GM18505 (cell line): ENCODE measurements at regions not wholly inside any gene's neighbourhood (a gene's known extent, or its start where the extent isn't known, plus 50 kb on each side); places are given as distances from the start of the nearest gene placed in this dataset.
"Not testable (repeated sequence)": the region's sequence is repeated elsewhere in the genome, so short reads cannot be mapped to it uniquely, and the experiment has no call there.

Experiments used
- ATAC-seq: cut with Tn5 transposase; IDR thresholded peaks from one replicate; pipeline ENCODE4 v1.9.1; 2021; ENCODE audit not compliant: unreplicated experiment
- POLR2A ChIP-seq: IDR thresholded peaks from 4 replicates; pipeline ENCODE4 v1.6.1; 2011; ENCODE audit warnings: borderline replicate concordance; ENCODE audit not compliant: insufficient read depth, insufficient read length; ENCODE audit errors: extremely low read depth

GRCh38 chr1:58201492-58202106 is 344.9 kb downstream of the OMA1 start:
- no peak for TF ChIP-seq POLR2A
- no peak for ATAC-seq

DNA sequence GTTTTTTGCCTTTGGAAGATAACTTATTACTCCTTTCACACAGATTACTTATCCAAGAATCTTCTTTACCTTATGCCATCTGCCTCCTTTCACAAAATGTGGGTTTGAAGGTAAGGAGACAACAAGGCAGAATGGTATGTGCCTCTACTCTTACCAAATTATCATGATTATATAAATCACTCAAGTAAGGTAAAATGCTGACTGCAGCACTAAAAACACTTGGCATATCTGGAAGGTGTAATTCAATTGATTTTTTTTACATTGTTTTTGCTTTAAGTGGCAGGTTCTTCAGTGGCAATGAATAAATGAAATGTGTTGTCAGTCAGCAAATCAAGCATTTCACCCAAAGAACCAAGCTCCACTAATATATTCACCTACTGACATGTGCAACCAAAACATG is 346.1 kb downstream of the OMA1 start:
- TF ChIP-seq POLR2A: no peak
- no peak for ATAC-seq

- ATAC-seq: no peak
- TF ChIP-seq POLR2A: no peak
Observed at GRCh38 chr1:58197811-58198210, 348.7 kb downstream of the OMA1 start.

DNA sequence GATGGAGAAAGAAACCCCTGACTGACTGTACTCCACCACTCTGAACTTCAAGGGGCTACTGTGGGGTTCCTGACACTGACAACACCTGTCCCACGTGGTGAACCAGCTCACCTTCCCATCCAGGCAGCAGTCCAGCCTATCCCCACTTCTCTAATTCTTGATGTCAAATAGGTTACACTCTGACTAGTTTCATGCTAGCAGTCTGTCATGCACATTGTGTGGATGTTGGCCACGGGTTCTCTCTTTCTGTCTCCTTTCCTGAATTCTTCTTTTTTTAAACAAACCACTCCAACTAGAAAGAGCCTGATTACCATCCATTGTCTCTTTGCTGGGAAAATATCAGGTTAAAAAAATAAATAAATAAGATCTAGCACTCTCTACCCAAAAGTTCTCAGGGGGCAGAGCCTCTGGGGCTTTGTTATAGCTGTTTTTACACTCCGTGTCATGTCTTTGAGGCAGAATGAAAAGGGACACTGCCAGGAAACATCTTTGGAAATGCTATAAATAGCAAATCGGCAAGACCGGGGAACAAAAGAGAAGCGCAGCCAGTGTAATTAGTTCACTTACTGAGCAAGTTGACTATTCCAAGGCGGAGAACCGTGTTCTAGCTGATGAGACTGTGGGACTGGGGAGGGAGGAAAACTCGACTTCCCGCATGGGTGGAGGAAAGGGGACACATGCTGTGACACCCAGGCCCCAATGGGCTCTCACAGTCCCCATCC is 356.1 kb downstream of the OMA1 start:
- no peak for ATAC-seq
- no peak for TF ChIP-seq POLR2A

DNA sequence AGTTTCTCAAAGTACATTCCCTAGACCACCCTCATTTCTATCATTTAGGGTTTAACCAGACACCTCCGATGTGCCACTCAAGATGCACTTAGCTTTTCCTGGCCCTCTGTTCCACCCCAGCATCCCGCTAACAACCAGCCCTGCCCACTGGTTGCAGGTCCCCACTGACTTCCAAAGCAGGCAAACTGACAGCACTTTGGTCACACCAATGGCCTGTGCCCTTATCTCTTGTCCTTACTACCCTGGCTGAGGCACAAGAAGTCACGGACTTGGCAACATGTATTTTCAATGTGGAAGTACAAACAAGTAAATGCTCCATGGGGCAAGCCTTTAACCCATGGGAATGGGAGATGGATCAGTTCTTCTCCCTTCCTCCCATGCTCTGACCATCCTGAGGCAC is 357.1 kb downstream of the OMA1 start:
- no peak for TF ChIP-seq POLR2A
- ATAC-seq: no peak

GRCh38 chr1:58183286-58183685 is 363.2 kb downstream of the OMA1 start:
- ATAC-seq: no peak
- TF ChIP-seq POLR2A: no peak

- no peak for TF ChIP-seq POLR2A
- ATAC-seq: no peak
Observed at GRCh38 chr1:58180537-58180936, 366.0 kb downstream of the OMA1 start.

DNA sequence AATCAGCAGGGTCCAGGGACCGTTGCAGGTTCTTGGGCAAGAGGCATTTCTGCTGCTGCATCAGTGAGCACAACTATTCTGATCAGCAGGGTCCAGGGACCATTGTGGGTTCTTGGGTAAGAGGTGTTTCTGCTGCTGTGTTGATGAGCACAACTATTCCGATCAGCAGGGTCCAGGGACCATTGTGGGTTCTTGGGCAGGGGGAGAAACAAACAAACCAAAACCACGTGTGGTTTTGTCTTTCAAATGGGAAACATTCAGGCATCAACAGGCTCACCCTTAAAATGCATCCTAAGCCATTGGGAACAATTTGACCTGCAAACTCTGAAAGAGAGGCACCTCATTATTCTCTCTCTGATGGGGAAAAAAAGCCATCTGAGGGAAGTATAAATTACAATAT is 377.4 kb downstream of the OMA1 start:
- not testable (repeated sequence) for ATAC-seq

- not testable (repeated sequence) for ATAC-seq
Observed at GRCh38 chr1:58167131-58167530, 379.4 kb downstream of the OMA1 start.

- no peak for ATAC-seq
- no peak for TF ChIP-seq POLR2A
Observed at GRCh38 chr1:58166417-58166816, 380.1 kb downstream of the OMA1 start.

DNA sequence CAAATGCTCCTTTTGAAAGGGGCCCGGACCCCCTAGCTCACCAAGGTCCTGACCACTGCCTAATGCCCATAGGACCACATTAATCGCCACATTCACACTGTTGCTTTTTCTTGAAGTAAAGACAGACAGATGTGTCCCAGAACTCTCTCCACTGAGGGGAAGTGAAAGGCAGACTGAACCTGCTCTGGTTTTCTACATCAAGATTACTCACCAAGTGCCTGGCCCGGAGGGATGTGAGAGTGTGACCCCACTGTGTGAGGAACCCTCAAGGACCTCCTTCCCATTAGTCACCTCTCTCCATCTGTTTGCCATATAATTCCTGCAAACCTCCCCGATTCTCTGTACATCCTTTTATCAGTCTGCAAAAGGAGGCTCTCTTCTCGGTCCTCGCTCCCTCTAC is 381.5 kb downstream of the OMA1 start:
- ATAC-seq: peak; percentile 79
- TF ChIP-seq POLR2A: no peak

GRCh38 chr1:58162952-58163550 is 383.5 kb downstream of the OMA1 start:
- no peak for TF ChIP-seq POLR2A
- no peak for ATAC-seq

DNA sequence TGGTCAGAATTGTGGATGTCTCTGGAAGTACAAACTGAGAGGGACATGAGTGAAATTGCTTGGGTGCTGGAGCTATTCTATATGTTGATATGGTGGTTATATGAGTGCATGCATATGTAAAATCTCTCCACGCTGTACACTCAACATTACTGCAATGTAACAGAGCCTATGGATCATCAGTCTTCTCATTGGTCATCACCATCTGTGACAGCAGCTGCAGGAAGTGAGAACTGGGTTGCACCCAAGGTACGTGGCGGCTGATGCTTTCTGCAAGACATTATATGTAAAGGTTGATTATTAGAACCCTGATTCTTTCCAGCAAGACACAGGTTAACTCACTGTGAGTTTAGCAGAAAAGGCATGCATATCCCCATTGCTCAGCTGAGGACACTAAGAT is 387.1 kb downstream of the OMA1 start:
- no peak for ATAC-seq
- no peak for TF ChIP-seq POLR2A
